ENCODE measurements at regions not wholly inside any gene's neighbourhood (a gene's known extent, or its start where the extent isn't known, plus 50 kb on each side); places are given as distances from the start of the nearest gene placed in this dataset.
A peak's percentile ranks its signal among the peaks of the same experiment; 100 is the strongest.

DNA sequence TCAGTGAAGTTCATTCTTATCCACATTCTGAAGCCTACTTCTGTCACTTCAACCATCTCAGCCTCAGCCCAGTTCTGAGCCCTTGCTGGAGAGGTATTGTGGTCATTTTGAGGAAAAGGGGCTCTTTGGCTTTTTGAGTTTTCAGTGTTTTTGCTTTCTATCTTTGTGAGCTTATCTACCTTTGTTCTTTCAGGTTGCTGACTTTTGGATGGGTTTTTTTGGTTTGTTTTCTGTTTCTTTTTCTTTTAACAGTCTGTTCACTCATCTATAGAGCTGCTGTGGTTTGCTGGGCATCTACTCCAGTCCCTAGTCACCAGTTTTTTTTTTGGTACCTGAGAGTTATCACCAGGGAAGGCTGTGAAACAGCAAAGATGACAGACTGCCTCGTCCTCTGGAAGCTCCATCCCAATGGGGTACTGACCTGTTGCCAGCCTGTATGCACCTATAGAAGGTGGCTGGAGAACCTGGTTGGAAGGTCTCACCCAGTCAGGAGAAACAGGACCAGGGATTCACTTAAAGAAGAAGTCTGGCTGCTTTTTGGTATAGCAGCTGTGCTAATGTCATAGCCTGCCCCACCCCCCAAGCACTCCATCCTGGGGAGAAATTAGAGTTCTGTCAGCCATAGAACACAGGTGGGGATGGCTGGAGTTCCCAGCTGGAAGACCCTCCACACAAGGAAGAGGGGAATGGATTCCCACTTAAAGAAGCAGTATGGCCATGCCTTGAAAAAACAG, 138.6 kb upstream of the TSLP start:
- Histone ChIP-seq H3K4me1 (no peaks in the 10 kb centered on the region), H3K27ac (no peak overlapping the region), H3K36me3 (no peaks in the 10 kb centered on the region), H3K9me3 (no peaks in the 10 kb centered on the region), H3K27me3 (no peaks in the 10 kb centered on the region), H3K4me3 (no peak overlapping the region)
- DNase-seq (ENCODE audit: extremely low spot score in 2 of 2): no peak
- intact Hi-C loops (cut with DNase I): no loop called here
- TF ChIP-seq POLR2A (IDR thresholded peaks at IDR 0.05): no peak
- TF ChIP-seq POLR2AphosphoS5 (IDR thresholded peaks at IDR 0.05; ENCODE audit: insufficient read depth in 1 of 2, low read depth in 1 of 2): no peak
- TF ChIP-seq, protein P1, sequence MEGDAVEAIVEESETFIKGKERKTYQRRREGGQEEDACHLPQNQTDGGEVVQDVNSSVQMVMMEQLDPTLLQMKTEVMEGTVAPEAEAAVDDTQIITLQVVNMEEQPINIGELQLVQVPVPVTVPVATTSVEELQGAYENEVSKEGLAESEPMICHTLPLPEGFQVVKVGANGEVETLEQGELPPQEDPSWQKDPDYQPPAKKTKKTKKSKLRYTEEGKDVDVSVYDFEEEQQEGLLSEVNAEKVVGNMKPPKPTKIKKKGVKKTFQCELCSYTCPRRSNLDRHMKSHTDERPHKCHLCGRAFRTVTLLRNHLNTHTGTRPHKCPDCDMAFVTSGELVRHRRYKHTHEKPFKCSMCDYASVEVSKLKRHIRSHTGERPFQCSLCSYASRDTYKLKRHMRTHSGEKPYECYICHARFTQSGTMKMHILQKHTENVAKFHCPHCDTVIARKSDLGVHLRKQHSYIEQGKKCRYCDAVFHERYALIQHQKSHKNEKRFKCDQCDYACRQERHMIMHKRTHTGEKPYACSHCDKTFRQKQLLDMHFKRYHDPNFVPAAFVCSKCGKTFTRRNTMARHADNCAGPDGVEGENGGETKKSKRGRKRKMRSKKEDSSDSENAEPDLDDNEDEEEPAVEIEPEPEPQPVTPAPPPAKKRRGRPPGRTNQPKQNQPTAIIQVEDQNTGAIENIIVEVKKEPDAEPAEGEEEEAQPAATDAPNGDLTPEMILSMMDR (IDR thresholded peaks at IDR 0.05): no peak

GRCh38 chr5:110940136-110940535, 131.4 kb upstream of the TSLP start:
- no peaks in the 10 kb centered on the region for H3K27me3 ChIP-seq
- no peaks in the 10 kb centered on the region for H3K36me3 ChIP-seq
- H3K9me3 ChIP-seq: no peaks in the 10 kb centered on the region
- intact Hi-C loops (cut with DNase I): no loop called here
- no peak overlapping the region for H3K4me3 ChIP-seq
- H3K27ac ChIP-seq: no peak overlapping the region
- TF ChIP-seq POLR2A (IDR thresholded peaks at IDR 0.05) (no peak), POLR2AphosphoS5 (IDR thresholded peaks at IDR 0.05; ENCODE audit: insufficient read depth in 1 of 2, low read depth in 1 of 2) (no peak)
- TF ChIP-seq, protein P1 (IDR thresholded peaks at IDR 0.05): no peak
- no peak for DNase-seq (ENCODE audit: extremely low spot score in 2 of 2)
- no peaks in the 10 kb centered on the region for H3K4me1 ChIP-seq

DNA sequence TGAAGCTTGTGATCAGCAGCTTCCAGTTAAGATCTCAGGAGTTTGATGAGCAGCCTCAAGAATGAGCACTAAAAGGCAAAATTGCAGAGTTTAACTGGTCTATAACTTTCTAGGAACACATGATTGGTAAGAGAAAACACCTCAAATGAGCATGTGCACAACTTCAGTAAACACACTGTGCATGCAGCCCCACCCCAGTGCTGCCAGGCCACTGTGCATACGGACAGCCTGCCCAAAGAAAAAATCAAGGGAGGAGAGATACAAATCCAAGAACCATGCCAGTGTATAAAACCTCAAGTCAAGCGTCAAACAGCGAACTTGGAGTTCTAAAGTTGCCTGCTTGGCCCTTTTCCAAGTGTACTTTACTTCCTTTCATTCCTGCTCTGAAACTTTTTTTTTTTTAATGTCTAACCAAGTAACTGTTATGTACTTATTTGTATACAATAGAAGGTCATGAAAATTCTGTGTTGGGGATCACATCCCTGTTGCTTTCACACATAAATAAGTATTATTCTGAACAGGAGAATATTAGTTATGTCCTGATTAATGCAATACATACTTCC, 125.6 kb upstream of the TSLP start:
- DNase-seq (ENCODE audit: extremely low spot score in 2 of 2): no peak
- H3K4me1 ChIP-seq: no peaks in the 10 kb centered on the region
- intact Hi-C loops (cut with DNase I): no loop called here
- H3K9me3 ChIP-seq: no peaks in the 10 kb centered on the region
- no peaks in the 10 kb centered on the region for H3K27me3 ChIP-seq
- no peak overlapping the region for H3K4me3 ChIP-seq
- TF ChIP-seq POLR2AphosphoS5 (IDR thresholded peaks at IDR 0.05; ENCODE audit: insufficient read depth in 1 of 2, low read depth in 1 of 2) (no peak), POLR2A (IDR thresholded peaks at IDR 0.05) (no peak)
- TF ChIP-seq, protein P1 (IDR thresholded peaks at IDR 0.05): no peak
- no peak overlapping the region for H3K27ac ChIP-seq
- no peaks in the 10 kb centered on the region for H3K36me3 ChIP-seq

DNA sequence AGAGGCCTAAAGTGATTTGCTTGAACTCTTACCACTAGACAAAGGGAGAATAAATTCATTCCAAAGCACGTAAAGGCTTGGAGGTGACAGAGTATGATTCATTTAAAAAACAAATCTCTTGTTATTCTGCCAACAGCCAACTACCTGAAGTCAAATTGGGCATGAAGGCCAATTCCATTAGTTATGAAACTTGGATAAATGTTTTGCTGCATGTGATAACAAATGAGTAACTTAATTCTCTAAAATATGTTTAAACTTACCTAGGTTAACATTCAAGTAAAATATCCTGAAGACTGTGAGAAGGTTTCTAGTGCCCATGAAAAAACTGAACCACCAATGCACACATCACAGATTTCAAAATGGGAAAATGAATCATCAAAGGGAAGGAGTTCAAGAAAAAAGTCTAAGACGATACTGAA, 120.1 kb upstream of the TSLP start:
- no peaks in the 10 kb centered on the region for H3K36me3 ChIP-seq
- H3K27me3 ChIP-seq: no peaks in the 10 kb centered on the region
- intact Hi-C loops (cut with DNase I): no loop called here
- no peak for DNase-seq (ENCODE audit: extremely low spot score in 2 of 2)
- H3K4me3 ChIP-seq: no peak overlapping the region
- TF ChIP-seq POLR2AphosphoS5 (IDR thresholded peaks at IDR 0.05; ENCODE audit: insufficient read depth in 1 of 2, low read depth in 1 of 2) (peak in 1 of 2 donors; percentile 43), POLR2A (IDR thresholded peaks at IDR 0.05) (no peak)
- TF ChIP-seq, protein P1 (IDR thresholded peaks at IDR 0.05): no peak
- no peak overlapping the region for H3K27ac ChIP-seq
- H3K4me1 ChIP-seq: no peaks in the 10 kb centered on the region
- H3K9me3 ChIP-seq: no peaks in the 10 kb centered on the region

GRCh38 chr5:110956280-110956912, 115.1 kb upstream of the TSLP start:
- no peak overlapping the region for H3K4me3 ChIP-seq
- intact Hi-C loops (cut with DNase I): no loop called here
- H3K9me3 ChIP-seq: no peaks in the 10 kb centered on the region
- TF ChIP-seq POLR2A (IDR thresholded peaks at IDR 0.05) (no peak), POLR2AphosphoS5 (IDR thresholded peaks at IDR 0.05; ENCODE audit: insufficient read depth in 1 of 2, low read depth in 1 of 2) (no peak)
- TF ChIP-seq, protein P1 (IDR thresholded peaks at IDR 0.05): no peak
- no peak for DNase-seq (ENCODE audit: extremely low spot score in 2 of 2)
- no peaks in the 10 kb centered on the region for H3K36me3 ChIP-seq
- H3K27me3 ChIP-seq: no peaks in the 10 kb centered on the region
- no peak overlapping the region for H3K27ac ChIP-seq
- no peaks in the 10 kb centered on the region for H3K4me1 ChIP-seq
